A673 (cell line): ENCODE measurements at regions not wholly inside any gene's neighbourhood (a gene's known extent, or its start where the extent isn't known, plus 50 kb on each side); places are given as distances from the start of the nearest gene placed in this dataset.

Experiments used
- BruUV-seq: library from RNA; stranded (reverse); fragments of 400-500 nt; replicated peaks from 2 replicates; lab custom pipeline; 2021; lab: Mats Ljungman, UMichigan
- CTCF ChIA-PET: fragments of 300-600 bp; sonication (Branson Sonifier 250); formaldehyde crosslinking; loops from one replicate; lab custom pipeline; 2022; ENCODE audit warnings: antibody characterized with exemption; lab: Charles Lee
- POLR2A ChIA-PET: fragments of 300-600 bp; sonication (Branson Sonifier 250); formaldehyde crosslinking; loops from one replicate; lab custom pipeline; 2022; ENCODE audit warnings: antibody characterized with exemption; ENCODE audit not compliant: low non-redundant PET; lab: Charles Lee
- DNase-seq: peaks from one replicate; pipeline ENCODE4 v3.0.0-alpha.2; 2015; ENCODE audit warnings: low spot score
- H3K27ac ChIP-seq: fragments of 200-600 bp; sonication (generic); 2 replicates; pipeline ENCODE4 v1.5.1; 2016; ENCODE audit warnings: mixed run types, low read depth, mild to moderate bottlenecking, mixed read lengths, antibody characterized with exemption, low read length; ENCODE audit not compliant: poor library complexity, severe bottlenecking
- H3K27me3 ChIP-seq: fragments of 200-600 bp; sonication (generic); replicated peaks from 2 replicates; pipeline ENCODE4 v1.6.1; 2017; ENCODE audit warnings: mixed run types, low read depth, mild to moderate bottlenecking, mixed read lengths, antibody characterized with exemption, low read length; ENCODE audit not compliant: insufficient read depth, poor library complexity
- H3K36me3 ChIP-seq: fragments of 200-600 bp; sonication (generic); 2 replicates; pipeline ENCODE4 v1.6.1; 2016; ENCODE audit warnings: mixed run types, mild to moderate bottlenecking, mixed read lengths, antibody characterized with exemption, low read length; ENCODE audit not compliant: insufficient read depth, poor library complexity, severe bottlenecking
- H3K4me1 ChIP-seq: fragments of 200-600 bp; sonication (generic); 2 replicates; pipeline ENCODE4 v1.6.1; 2017; ENCODE audit warnings: mixed run types, mild to moderate bottlenecking, mixed read lengths, antibody characterized with exemption, low read length; ENCODE audit not compliant: insufficient read depth, poor library complexity, severe bottlenecking
- H3K4me3 ChIP-seq: fragments of 200-600 bp; sonication (generic); 2 replicates; pipeline ENCODE4 v1.5.1; 2016; ENCODE audit warnings: low read depth, mixed run types, mild to moderate bottlenecking, mixed read lengths, low read length; ENCODE audit not compliant: poor library complexity, severe bottlenecking
- H3K9me3 ChIP-seq: fragments of 200-600 bp; sonication (generic); 2 replicates; pipeline ENCODE4 v1.6.1; 2016; ENCODE audit warnings: mixed run types, low read depth, mild to moderate bottlenecking, mixed read lengths, antibody characterized with exemption, low read length; ENCODE audit not compliant: poor library complexity, severe bottlenecking
- CTCF ChIP-seq: fragments of 300-800, 200-600 bp; sonication (generic); conservative IDR thresholded peaks from 2 replicates; pipeline ENCODE4 v1.5.1; 2017; ENCODE audit warnings: low read depth, mild to moderate bottlenecking, antibody characterized with exemption, low read length, moderate library complexity, mixed read lengths
- EZH2 ChIP-seq: fragments of 200-600 bp; sonication (generic); IDR thresholded peaks from 2 replicates; pipeline ENCODE4 v1.6.1; 2017; ENCODE audit warnings: borderline replicate concordance, low read depth, mild to moderate bottlenecking, mixed read lengths, antibody characterized with exemption, low read length; ENCODE audit not compliant: poor library complexity, severe bottlenecking
- intact Hi-C: fragments of 100-400 bp; cut with micrococcal nuclease; formaldehyde crosslinking; loops from one replicate; pipeline ENCODE4 v1.10.0; 2022; ENCODE audit not compliant: unreplicated experiment

GRCh38 chr13:65416784-65417183 is 1813.4 kb downstream of the PCDH9 start:
- POLR2A ChIA-PET = no interaction called here
- CTCF ChIA-PET = no interaction called here
- TF ChIP-seq CTCF (no peak), EZH2 (no peak)
- no peak overlapping the region for H3K27ac ChIP-seq
- H3K9me3 ChIP-seq = no peaks in the 10 kb centered on the region
- H3K4me3 ChIP-seq = no peak overlapping the region
- intact Hi-C loops = no loop called here
- no TSS peak for BruUV-seq
- no peaks in the 10 kb centered on the region for H3K36me3 ChIP-seq
- DNase-seq = no peak
- no peaks in the 10 kb centered on the region for H3K4me1 ChIP-seq
- no peaks in the 10 kb centered on the region for H3K27me3 ChIP-seq

DNA sequence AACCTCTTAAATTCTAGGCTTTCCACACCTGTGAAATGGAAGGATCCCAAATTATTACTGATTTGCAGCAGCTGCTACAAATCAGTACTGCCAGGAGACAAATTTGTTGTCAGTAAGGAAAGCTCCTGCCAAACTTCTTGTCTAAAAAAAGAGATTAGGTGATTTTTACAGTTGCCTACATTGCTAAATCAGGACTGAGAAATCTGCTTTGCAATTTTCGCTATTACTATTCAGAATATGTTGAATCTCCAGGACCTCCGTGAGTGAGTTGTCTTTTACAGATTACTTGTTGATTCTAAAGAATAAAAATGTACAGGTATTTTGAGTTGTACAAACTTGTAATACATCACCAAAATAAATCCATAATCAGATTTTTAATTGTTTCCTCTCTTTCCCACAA is 1815.9 kb downstream of the PCDH9 start:
- intact Hi-C loops = no loop called here
- Histone ChIP-seq H3K27ac (no peak overlapping the region), H3K4me1 (no peaks in the 10 kb centered on the region), H3K9me3 (no peaks in the 10 kb centered on the region), H3K27me3 (no peaks in the 10 kb centered on the region), H3K36me3 (no peaks in the 10 kb centered on the region), H3K4me3 (no peak overlapping the region)
- no TSS peak for BruUV-seq
- ChIA-PET POLR2A (no interaction called here), CTCF (no interaction called here)
- no peak for DNase-seq
- TF ChIP-seq EZH2 = no peak
- no peak for TF ChIP-seq CTCF

GRCh38 chr13:65411521-65411920 is 1818.6 kb downstream of the PCDH9 start:
- ChIA-PET POLR2A (no interaction called here), CTCF (no interaction called here)
- no peak for DNase-seq
- intact Hi-C loops = no loop called here
- TF ChIP-seq EZH2 = no peak
- Histone ChIP-seq H3K36me3 (no peaks in the 10 kb centered on the region), H3K27ac (no peak overlapping the region), H3K9me3 (no peaks in the 10 kb centered on the region), H3K4me1 (no peaks in the 10 kb centered on the region), H3K27me3 (no peaks in the 10 kb centered on the region), H3K4me3 (no peak overlapping the region)
- no TSS peak for BruUV-seq

DNA sequence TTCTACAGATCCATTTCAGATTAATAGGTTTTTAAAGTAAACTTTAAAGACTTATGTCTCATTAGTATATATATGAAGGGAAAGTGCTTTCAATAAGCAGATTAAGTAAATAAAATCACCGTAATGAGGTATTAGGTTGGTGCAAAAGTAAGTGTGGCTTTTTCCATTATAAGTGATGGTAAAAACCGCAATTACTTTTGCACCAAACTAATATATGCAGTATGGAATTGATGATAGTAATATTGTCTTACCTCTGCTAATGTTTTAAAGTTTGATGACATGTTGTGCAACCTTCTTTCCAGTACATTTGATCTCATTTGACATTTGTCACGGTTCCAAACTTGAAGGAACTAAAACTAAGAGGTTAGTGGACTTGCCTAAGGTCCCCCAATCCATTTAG is 1819.3 kb downstream of the PCDH9 start:
- Histone ChIP-seq H3K4me1 (no peaks in the 10 kb centered on the region), H3K27me3 (no peaks in the 10 kb centered on the region), H3K27ac (no peak overlapping the region), H3K36me3 (no peaks in the 10 kb centered on the region), H3K9me3 (no peaks in the 10 kb centered on the region), H3K4me3 (no peak overlapping the region)
- CTCF ChIA-PET = no interaction called here
- intact Hi-C loops = no loop called here
- no peak for DNase-seq
- TF ChIP-seq EZH2 (no peak), CTCF (no peak)
- no TSS peak for BruUV-seq
- POLR2A ChIA-PET = no interaction called here
